Neural progenitor cell (in vitro differentiated cells): ENCODE measurements at regions not wholly inside any gene's neighbourhood (a gene's known extent, or its start where the extent isn't known, plus 50 kb on each side); places are given as distances from the start of the nearest gene placed in this dataset.
A peak's percentile ranks its signal among the peaks of the same experiment; 100 is the strongest.

Source experiments
- DNase-seq: peaks from one replicate; pipeline ENCODE4 v3.0.0-alpha.2; 2016; ENCODE audit warnings: low spot score
- H2AFZ ChIP-seq: fragments of 200-600 bp; sonication (generic); replicated peaks from 2 replicates; pipeline ENCODE4 v1.6.1; 2016; ENCODE audit warnings: antibody characterized with exemption
- H3F3A ChIP-seq: fragments of 200-600 bp; sonication (generic); 2 replicates; pipeline ENCODE4 v1.6.1; 2016; ENCODE audit warnings: antibody characterized with exemption, low read depth
- H3K27ac ChIP-seq: fragments of 200-600 bp; sonication (generic); 2 replicates; pipeline ENCODE4 v1.5.1; 2016; ENCODE audit warnings: mild to moderate bottlenecking
- H3K27me3 ChIP-seq: fragments of 200-600 bp; sonication (generic); 2 replicates; pipeline ENCODE4 v1.6.1; 2016; ENCODE audit warnings: mild to moderate bottlenecking, moderate library complexity
- H3K36me3 ChIP-seq: fragments of 200-600 bp; sonication (generic); 2 replicates; pipeline ENCODE4 v1.5.1; 2016
- H3K4me1 ChIP-seq: fragments of 200-600 bp; sonication (generic); 2 replicates; pipeline ENCODE4 v1.6.1; 2016; ENCODE audit warnings: mixed run types
- H3K4me2 ChIP-seq: fragments of 200-600 bp; sonication (generic); 2 replicates; pipeline ENCODE4 v1.6.1; 2016
- H3K4me3 ChIP-seq: fragments of 200-600 bp; sonication (generic); 2 replicates; pipeline ENCODE4 v1.5.1; 2016
- H3K79me2 ChIP-seq: fragments of 200-600 bp; sonication (generic); 2 replicates; pipeline ENCODE4 v1.6.1; 2016; ENCODE audit warnings: low read depth
- H3K9ac ChIP-seq: fragments of 200-600 bp; sonication (generic); 2 replicates; pipeline ENCODE4 v1.6.1; 2016
- H3K9me3 ChIP-seq: fragments of 200-600 bp; sonication (generic); 2 replicates; pipeline ENCODE4 v1.5.1; 2016; ENCODE audit warnings: low read depth
- H4K20me1 ChIP-seq: fragments of 200-600 bp; sonication (generic); 2 replicates; pipeline ENCODE4 v1.6.1; 2016; ENCODE audit warnings: low read depth
- H3K27ac Mint-ChIP-seq: 3 replicates; pipeline ENCODE4 v1.8.0; 2021; ENCODE audit warnings: mixed read lengths
- H3K27me3 Mint-ChIP-seq: 2 replicates; pipeline ENCODE4 v1.8.0; 2022; ENCODE audit warnings: low read depth, mild to moderate bottlenecking, inconsistent platforms, moderate library complexity, mixed read lengths; ENCODE audit not compliant: insufficient read depth
- H3K36me3 Mint-ChIP-seq: 3 replicates; pipeline ENCODE4 v1.8.0; 2021; ENCODE audit warnings: mixed read lengths
- H3K4me1 Mint-ChIP-seq: 3 replicates; pipeline ENCODE4 v1.8.0; 2021; ENCODE audit warnings: mixed read lengths
- H3K4me3 Mint-ChIP-seq: 3 replicates; pipeline ENCODE4 v1.8.0; 2021; ENCODE audit warnings: mild to moderate bottlenecking, moderate library complexity, mixed read lengths
- H3K9me3 Mint-ChIP-seq: 3 replicates; pipeline ENCODE4 v1.8.0; 2020; ENCODE audit warnings: mixed read lengths
- EZH2 ChIP-seq: fragments of 200-600 bp; sonication (generic); IDR thresholded peaks from 2 replicates; pipeline ENCODE4 v1.6.1; 2017; ENCODE audit warnings: antibody characterized with exemption, mild to moderate bottlenecking, moderate library complexity
- EZH2phosphoT487 ChIP-seq: fragments of 200-600 bp; sonication (generic); IDR thresholded peaks from 2 replicates; pipeline ENCODE4 v1.6.1; 2017; ENCODE audit warnings: antibody characterized with exemption
- TF ChIP-seq, protein P1 (sequence below): fragments of 200-600 bp; sonication (generic); IDR thresholded peaks from 2 replicates; pipeline ENCODE4 v1.5.1; 2017; ENCODE audit warnings: antibody characterized with exemption, mild to moderate bottlenecking

- Mint-ChIP-seq H3K9me3 (peaks cover 11% of the 10 kb centered on the region), H3K27me3 (no peaks in the 10 kb centered on the region), H3K27ac (no peak overlapping the region), H3K4me1 (peaks cover 12% of the 10 kb centered on the region), H3K4me3 (no peak overlapping the region), H3K36me3 (no peaks in the 10 kb centered on the region)
- no peak overlapping the region for H3K4me2 ChIP-seq
- H3K79me2 ChIP-seq: no peaks in the 10 kb centered on the region
- DNase-seq: no peak
- peaks cover 6% of the 10 kb centered on the region for H3K9me3 ChIP-seq
- H3K4me3 ChIP-seq: no peak overlapping the region
- peaks cover 5% of the 10 kb centered on the region for H3F3A ChIP-seq
- no peak overlapping the region for H3K9ac ChIP-seq
- no peaks in the 10 kb centered on the region for H3K27me3 ChIP-seq
- TF ChIP-seq EZH2phosphoT487 (no peak), EZH2 (no peak)
- TF ChIP-seq, protein P1, sequence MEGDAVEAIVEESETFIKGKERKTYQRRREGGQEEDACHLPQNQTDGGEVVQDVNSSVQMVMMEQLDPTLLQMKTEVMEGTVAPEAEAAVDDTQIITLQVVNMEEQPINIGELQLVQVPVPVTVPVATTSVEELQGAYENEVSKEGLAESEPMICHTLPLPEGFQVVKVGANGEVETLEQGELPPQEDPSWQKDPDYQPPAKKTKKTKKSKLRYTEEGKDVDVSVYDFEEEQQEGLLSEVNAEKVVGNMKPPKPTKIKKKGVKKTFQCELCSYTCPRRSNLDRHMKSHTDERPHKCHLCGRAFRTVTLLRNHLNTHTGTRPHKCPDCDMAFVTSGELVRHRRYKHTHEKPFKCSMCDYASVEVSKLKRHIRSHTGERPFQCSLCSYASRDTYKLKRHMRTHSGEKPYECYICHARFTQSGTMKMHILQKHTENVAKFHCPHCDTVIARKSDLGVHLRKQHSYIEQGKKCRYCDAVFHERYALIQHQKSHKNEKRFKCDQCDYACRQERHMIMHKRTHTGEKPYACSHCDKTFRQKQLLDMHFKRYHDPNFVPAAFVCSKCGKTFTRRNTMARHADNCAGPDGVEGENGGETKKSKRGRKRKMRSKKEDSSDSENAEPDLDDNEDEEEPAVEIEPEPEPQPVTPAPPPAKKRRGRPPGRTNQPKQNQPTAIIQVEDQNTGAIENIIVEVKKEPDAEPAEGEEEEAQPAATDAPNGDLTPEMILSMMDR: no peak
- no peak overlapping the region for H3K27ac ChIP-seq
- H3K36me3 ChIP-seq: no peaks in the 10 kb centered on the region
- peak overlapping the region; percentile 14 for H2AFZ ChIP-seq
- no peaks in the 10 kb centered on the region for H4K20me1 ChIP-seq
- peaks cover 21% of the 10 kb centered on the region for H3K4me1 ChIP-seq
Observed at GRCh38 chr5:33268374-33268773, 172.4 kb upstream of the TARS1 start.

DNA sequence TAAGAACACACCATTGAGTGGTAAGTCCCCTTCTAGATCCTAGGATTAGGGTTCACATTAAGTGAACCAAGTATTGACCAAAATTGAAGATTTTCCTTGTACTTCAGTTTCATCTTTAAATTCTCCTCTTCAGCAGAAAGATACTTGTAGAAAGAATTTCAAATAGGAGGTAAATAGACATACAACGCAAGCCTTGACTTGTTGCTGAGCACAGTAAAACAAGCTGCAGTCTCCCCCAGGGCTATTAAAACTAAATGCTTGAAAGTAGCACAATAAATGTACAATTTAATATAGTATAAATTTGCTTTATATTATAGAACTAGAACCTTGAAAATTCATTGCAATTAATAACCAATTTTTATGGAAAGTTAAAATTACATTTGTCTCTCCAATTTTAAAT is 170.1 kb upstream of the TARS1 start:
- H3K79me2 ChIP-seq: no peaks in the 10 kb centered on the region
- H3K9ac ChIP-seq: no peak overlapping the region
- H3K4me1 ChIP-seq: peaks cover 21% of the 10 kb centered on the region
- H3K36me3 Mint-ChIP-seq: no peaks in the 10 kb centered on the region
- H3K27ac Mint-ChIP-seq: no peak overlapping the region
- H3K27ac ChIP-seq: no peak overlapping the region
- no peak overlapping the region for H2AFZ ChIP-seq
- H3K9me3 ChIP-seq: no peaks in the 10 kb centered on the region
- no peaks in the 10 kb centered on the region for H3K36me3 ChIP-seq
- TF ChIP-seq, protein P1: no peak
- TF ChIP-seq EZH2: no peak
- no peak for TF ChIP-seq EZH2phosphoT487
- no peaks in the 10 kb centered on the region for H3K27me3 ChIP-seq
- H3F3A ChIP-seq: peaks cover 5% of the 10 kb centered on the region
- no peaks in the 10 kb centered on the region for H3K9me3 Mint-ChIP-seq
- no peaks in the 10 kb centered on the region for H3K27me3 Mint-ChIP-seq
- H3K4me1 Mint-ChIP-seq: peaks cover 12% of the 10 kb centered on the region
- no peak overlapping the region for H3K4me3 Mint-ChIP-seq
- H3K4me2 ChIP-seq: no peak overlapping the region
- no peak for DNase-seq
- H3K4me3 ChIP-seq: no peak overlapping the region
- H4K20me1 ChIP-seq: no peaks in the 10 kb centered on the region

DNA sequence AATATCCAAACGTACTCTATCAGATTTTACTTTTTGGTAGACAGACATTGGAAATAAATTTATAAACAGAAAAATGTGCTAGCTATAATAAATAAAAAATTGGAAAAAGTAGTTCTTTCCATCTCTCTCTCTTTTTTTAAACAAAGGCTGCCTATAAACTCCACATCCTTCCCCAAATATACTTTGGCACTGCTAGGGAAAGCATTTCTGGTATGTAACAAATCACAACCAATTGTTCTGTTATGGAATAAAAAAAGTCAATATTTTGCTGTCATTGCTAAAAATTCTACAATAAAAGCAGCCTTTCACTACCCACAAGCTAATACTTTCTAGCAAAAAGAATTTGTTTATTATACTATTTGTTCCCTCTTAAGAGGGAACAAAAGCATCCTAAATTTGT is 169.2 kb upstream of the TARS1 start:
- Histone ChIP-seq H3K27ac (no peak overlapping the region), H4K20me1 (no peaks in the 10 kb centered on the region), H3K36me3 (no peaks in the 10 kb centered on the region), H3K27me3 (no peaks in the 10 kb centered on the region), H3K4me2 (no peak overlapping the region), H3F3A (no peaks in the 10 kb centered on the region), H3K4me3 (no peak overlapping the region), H3K79me2 (no peaks in the 10 kb centered on the region), H3K9me3 (no peaks in the 10 kb centered on the region), H3K9ac (no peak overlapping the region), H2AFZ (no peak overlapping the region), H3K4me1 (peaks cover 21% of the 10 kb centered on the region)
- H3K4me1 Mint-ChIP-seq: peaks cover 14% of the 10 kb centered on the region
- TF ChIP-seq, protein P1: no peak
- TF ChIP-seq EZH2phosphoT487 (no peak), EZH2 (no peak)
- DNase-seq: no peak
- no peaks in the 10 kb centered on the region for H3K9me3 Mint-ChIP-seq
- H3K27ac Mint-ChIP-seq: no peak overlapping the region
- H3K36me3 Mint-ChIP-seq: no peaks in the 10 kb centered on the region
- H3K4me3 Mint-ChIP-seq: no peak overlapping the region
- H3K27me3 Mint-ChIP-seq: no peaks in the 10 kb centered on the region

DNA sequence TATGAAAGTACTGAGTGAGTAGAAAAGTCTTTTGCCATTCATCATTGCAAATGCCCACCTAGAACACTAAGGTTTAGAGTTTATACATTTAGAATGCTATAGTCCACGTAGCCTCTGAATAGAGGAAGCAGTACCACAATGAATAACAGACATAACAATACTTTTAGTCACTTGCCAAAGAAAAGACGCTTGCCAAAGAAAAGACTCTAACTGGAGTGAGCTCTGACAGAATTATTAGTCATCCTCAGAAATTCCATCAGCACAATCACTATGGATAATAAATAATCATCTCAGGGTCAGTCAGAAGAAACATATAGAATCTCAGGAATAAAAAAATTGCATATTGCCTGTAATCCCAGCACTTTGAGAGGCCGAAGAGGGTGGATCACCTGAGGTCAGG is 168.5 kb upstream of the TARS1 start:
- Mint-ChIP-seq H3K27me3 (no peaks in the 10 kb centered on the region), H3K27ac (no peak overlapping the region), H3K4me3 (no peak overlapping the region), H3K36me3 (no peaks in the 10 kb centered on the region), H3K4me1 (peaks cover 19% of the 10 kb centered on the region), H3K9me3 (no peaks in the 10 kb centered on the region)
- TF ChIP-seq, protein P1: no peak
- TF ChIP-seq EZH2 (no peak), EZH2phosphoT487 (no peak)
- H3K27ac ChIP-seq: no peak overlapping the region
- H3K9me3 ChIP-seq: no peaks in the 10 kb centered on the region
- no peaks in the 10 kb centered on the region for H4K20me1 ChIP-seq
- no peak for DNase-seq
- H3K4me1 ChIP-seq: peaks cover 21% of the 10 kb centered on the region
- no peak overlapping the region for H3K4me3 ChIP-seq
- no peaks in the 10 kb centered on the region for H3K79me2 ChIP-seq
- H3K4me2 ChIP-seq: no peak overlapping the region
- H3K9ac ChIP-seq: no peak overlapping the region
- H3K36me3 ChIP-seq: no peaks in the 10 kb centered on the region
- H3K27me3 ChIP-seq: no peaks in the 10 kb centered on the region
- H2AFZ ChIP-seq: no peak overlapping the region
- H3F3A ChIP-seq: no peaks in the 10 kb centered on the region
